GM12872 (cell line): ENCODE measurements at regions not wholly inside any gene's neighbourhood (a gene's known extent, or its start where the extent isn't known, plus 50 kb on each side); places are given as distances from the start of the nearest gene placed in this dataset.

Experiments used
- CTCF ChIP-seq: IDR thresholded peaks from 3 replicates; pipeline ENCODE4 v1.5.1; 2011; ENCODE audit warnings: low read depth, mild to moderate bottlenecking, low read length, moderate library complexity; ENCODE audit not compliant: insufficient read depth

- no peak for TF ChIP-seq CTCF
These were observed 470.8 kb upstream of the SLIT2 start for GRCh38 chr4:19780871-19781270.

GRCh38 chr4:19776929-19777328, 474.8 kb upstream of the SLIT2 start:
- TF ChIP-seq CTCF: no peak

- no peak for TF ChIP-seq CTCF
These were observed 475.7 kb upstream of the SLIT2 start for GRCh38 chr4:19776021-19776459.

GRCh38 chr4:19774690-19775256, 476.9 kb upstream of the SLIT2 start:
- no peak for TF ChIP-seq CTCF

- no peak for TF ChIP-seq CTCF
These were observed 479.1 kb upstream of the SLIT2 start for GRCh38 chr4:19772581-19772980.

- no peak for TF ChIP-seq CTCF
These were observed 495.0 kb upstream of the SLIT2 start for GRCh38 chr4:19756661-19757060.

GRCh38 chr4:19752599-19752998, 499.1 kb upstream of the SLIT2 start:
- no peak for TF ChIP-seq CTCF
